ENCODE measurements at regions not wholly inside any gene's neighbourhood (a gene's known extent, or its start where the extent isn't known, plus 50 kb on each side); places are given as distances from the start of the nearest gene placed in this dataset.

- no peak for TF ChIP-seq CTCF (IDR thresholded peaks at IDR 0.05)
- TF ChIP-seq, protein P1, sequence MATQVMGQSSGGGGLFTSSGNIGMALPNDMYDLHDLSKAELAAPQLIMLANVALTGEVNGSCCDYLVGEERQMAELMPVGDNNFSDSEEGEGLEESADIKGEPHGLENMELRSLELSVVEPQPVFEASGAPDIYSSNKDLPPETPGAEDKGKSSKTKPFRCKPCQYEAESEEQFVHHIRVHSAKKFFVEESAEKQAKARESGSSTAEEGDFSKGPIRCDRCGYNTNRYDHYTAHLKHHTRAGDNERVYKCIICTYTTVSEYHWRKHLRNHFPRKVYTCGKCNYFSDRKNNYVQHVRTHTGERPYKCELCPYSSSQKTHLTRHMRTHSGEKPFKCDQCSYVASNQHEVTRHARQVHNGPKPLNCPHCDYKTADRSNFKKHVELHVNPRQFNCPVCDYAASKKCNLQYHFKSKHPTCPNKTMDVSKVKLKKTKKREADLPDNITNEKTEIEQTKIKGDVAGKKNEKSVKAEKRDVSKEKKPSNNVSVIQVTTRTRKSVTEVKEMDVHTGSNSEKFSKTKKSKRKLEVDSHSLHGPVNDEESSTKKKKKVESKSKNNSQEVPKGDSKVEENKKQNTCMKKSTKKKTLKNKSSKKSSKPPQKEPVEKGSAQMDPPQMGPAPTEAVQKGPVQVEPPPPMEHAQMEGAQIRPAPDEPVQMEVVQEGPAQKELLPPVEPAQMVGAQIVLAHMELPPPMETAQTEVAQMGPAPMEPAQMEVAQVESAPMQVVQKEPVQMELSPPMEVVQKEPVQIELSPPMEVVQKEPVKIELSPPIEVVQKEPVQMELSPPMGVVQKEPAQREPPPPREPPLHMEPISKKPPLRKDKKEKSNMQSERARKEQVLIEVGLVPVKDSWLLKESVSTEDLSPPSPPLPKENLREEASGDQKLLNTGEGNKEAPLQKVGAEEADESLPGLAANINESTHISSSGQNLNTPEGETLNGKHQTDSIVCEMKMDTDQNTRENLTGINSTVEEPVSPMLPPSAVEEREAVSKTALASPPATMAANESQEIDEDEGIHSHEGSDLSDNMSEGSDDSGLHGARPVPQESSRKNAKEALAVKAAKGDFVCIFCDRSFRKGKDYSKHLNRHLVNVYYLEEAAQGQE (IDR thresholded peaks at IDR 0.05; ENCODE audit: insufficient read depth in 1 of 2, low read depth in 2 of 2, low read length in 1 of 2) = no peak
- no peak for TF ChIP-seq TCF7L2 (IDR thresholded peaks at IDR 0.05; ENCODE audit: low read depth, low read length)
- TF ChIP-seq POLR2AphosphoS5 (IDR thresholded peaks at IDR 0.05; ENCODE audit: low read depth, low read length) = no peak
Observed at GRCh38 chr2:228747483-228747882, 523.6 kb downstream of the PID1 start.

Measured in Panc1 (cell line).